Stimulated activated CD4-positive, alpha-beta T cell treated with anti-CD3 and anti-CD28 coated beads, Interleukin-12 subunit alpha, Interleukin-12 subunit beta, amount 100 ng/mL, for 24 hours (primary cell): ENCODE measurements at regions not wholly inside any gene's neighbourhood (a gene's known extent, or its start where the extent isn't known, plus 50 kb on each side); places are given as distances from the start of the nearest gene placed in this dataset.

ENCODE experiments used
- DNase-seq, 2 experiments: peaks; one replicate each; pipeline ENCODE4 v3.0.0-alpha.2; 2020; ENCODE audit warnings: low read depth in 2 of 2

DNA sequence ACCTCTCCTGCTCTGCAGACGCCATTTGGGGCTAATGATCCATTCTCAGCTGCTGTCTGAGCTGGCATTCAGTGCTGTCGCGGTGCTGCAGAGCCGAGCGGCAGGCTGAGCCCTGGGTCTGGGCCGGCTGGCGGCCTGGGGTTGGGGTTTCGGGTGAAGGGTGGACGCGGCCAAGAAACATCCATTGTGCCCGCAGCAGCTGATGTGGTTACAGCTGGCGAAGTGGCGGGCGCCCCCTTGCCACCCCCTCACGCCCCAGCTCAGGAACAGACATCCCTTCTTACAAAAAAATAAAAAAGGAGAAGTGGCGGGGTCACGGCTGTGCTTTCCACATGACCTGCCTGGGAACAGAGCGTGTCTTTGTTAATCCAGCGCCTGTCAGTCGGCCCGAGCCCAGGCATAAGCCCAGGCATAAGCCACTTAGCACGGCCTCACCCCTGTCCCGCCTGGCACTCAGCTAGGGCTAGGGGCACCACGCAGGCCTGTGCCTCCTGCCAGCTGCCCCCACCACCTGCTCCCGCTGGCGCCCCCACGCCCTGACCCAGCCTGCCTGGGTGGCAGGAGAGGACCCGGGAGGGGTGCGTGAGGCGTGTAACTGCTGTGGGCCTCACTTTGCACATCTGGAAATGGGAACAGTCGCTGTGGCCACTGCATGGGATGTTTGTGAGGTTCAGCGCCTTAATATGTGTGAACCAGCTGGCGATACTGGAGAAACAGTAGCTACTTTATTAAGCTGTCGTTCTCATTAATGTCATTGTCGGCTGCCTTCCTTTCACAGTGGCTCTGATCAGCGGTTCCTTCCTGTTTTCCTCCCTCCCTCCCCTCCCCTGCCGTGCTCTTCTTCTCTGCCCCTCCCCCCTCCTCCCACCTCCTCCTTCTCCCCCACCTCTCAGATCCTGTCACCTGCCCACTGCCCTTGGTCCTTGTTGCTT, 197.7 kb upstream of the CIBAR2 start:
- no peak for DNase-seq

- no peak for DNase-seq
These were observed 198.8 kb upstream of the CIBAR2 start for GRCh38 chr16:85310868-85311585.

- no peak for DNase-seq
These were observed 199.5 kb upstream of the CIBAR2 start for GRCh38 chr16:85311741-85312140.

- DNase-seq: no peak
These were observed 199.9 kb upstream of the CIBAR2 start for GRCh38 chr16:85312174-85312573.

GRCh38 chr16:85312642-85313525, 200.6 kb upstream of the CIBAR2 start:
- no peak for DNase-seq

DNA sequence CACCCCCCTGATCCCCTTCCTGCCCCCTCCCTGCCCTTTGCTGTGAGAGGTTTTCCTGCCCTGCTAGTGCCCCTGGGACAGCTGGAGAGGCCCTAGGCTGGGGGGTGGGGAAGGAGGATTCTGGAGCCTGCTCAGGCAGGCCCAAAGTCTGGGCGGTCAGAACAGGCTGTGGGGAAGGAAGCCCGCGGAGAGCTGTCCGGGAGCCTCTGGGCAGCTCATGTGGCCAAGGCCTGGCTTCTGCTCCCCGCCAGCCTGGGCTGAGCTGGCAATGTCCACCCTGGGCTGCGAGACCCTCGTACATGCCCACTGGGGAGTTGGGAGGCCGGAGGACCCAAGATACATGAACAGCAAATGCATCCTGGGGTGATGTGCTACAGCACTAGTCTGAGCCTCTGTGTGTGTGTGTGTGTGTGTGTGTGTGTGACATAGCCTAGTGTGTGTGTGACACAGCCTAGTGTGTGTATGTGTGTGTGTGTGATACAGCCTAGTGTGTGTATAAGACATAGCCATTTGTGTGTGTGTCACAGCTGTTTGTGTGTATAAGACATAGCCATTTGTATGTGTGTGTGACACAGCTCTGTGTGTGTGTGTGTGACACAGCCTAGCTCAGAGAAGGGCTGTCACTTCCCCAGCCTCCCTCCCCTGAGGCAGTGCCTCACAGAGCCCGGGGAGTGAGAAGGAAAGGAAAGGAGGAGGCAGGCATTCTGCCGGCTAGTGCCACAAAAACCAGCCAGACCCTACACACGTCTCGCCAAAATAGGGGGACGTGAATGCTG, 201.4 kb upstream of the CIBAR2 start:
- DNase-seq: no peak

DNA sequence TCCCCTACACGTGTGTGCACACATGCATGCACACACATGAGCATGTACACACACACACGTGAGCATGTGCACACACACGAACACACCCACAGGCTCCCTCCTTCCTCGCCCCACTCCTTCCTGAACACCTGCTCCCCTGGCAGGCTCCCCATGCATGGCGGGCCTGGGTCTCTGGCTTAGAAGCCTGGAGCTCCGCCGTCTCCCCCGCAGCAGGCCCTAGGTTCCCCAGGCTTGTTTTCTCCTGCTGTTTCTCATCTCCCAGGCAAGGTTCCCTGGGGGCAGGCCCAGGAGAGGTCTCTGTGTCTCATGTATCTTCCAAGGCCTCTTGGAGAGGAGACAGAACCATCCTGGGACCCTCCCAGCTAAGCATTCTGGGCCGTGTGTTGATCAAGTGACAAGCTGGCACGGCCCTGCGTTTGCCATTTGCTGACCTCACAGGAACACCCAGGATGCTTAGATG, 202.3 kb upstream of the CIBAR2 start:
- no peak for DNase-seq

- no peak for DNase-seq
These were observed 203.6 kb upstream of the CIBAR2 start for GRCh38 chr16:85315866-85316265.

GRCh38 chr16:85316321-85316919, 204.1 kb upstream of the CIBAR2 start:
- DNase-seq: peak in 1 of 2 experiments; percentile 49

DNA sequence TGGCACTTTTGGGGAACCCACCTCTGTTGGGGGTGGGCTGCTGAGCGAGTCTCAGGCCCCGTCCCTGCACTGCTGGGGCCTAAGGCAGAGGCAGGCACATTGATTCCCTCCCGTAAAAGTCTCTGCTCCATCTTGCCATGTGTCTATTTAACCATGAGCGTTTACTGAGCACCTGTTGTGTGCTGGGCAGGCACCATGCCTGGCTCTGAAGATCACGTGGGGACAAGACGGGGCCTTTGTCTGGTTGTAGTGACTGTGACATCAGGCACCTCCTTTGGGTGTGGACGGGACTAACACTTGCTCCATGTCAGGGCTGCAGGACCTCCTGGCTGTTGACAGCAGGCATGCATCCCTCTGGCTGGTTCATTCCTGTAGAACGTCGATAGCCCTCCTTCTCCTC, 204.7 kb upstream of the CIBAR2 start:
- DNase-seq: no peak

DNA sequence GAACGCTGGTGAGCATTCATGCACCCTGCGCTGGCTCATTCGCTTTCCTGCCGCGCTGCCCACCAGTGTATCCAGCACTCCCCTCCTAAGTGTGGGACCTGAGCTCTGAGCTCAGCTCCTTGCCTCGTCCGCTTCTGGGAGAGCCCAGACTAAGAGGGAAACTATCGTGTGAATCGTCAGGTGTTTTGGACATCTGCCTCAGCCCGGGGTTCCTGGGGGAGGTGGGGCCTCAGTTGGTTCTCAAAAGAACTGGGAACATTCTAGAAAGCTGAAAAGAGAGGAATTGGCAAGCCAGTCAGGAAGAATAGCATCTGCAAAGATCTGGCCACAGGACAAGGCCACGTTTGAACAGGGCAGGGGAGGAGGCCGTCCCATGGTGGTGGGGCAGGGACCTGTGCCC, 205.4 kb upstream of the CIBAR2 start:
- DNase-seq: no peak

DNA sequence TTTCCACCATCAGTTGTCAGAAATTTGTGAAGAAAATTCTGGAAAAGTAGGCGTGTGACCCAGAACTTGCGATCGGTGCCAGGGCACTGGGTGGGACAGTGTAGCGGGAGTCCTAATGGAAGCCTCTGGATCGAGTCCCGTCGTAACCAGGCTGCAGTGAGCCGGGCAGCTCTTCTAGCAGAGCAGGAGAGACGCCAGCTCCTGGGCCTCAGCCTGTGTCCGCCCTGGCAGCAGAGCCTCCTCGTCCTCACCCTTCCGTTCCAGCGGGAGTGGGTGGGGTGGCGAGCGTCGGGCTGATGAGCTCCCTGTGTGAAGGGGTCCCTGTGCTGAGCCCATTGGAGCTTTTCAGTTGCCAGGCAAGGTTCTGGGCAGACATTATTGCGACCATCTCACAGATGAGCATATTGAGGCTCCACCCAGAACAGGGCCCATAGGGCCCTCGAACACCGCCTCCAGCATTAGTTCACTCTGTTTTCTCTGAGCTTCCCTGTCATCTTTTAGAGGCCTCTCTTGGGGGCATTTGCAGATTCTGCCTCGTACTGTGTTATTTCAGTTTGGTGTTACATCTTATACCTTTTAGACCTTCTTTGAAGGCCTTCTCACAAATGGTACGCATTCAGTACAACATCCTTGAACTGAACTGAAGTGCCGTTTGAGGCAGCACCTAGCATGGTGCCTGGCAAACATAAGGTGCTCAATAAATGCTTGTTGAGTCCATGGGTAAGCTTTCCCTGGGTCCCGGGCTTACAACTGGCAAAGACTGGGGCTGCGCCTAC, 207.1 kb upstream of the CIBAR2 start:
- no peak for DNase-seq

- no peak for DNase-seq
These were observed 207.7 kb upstream of the CIBAR2 start for GRCh38 chr16:85319984-85320440.

DNA sequence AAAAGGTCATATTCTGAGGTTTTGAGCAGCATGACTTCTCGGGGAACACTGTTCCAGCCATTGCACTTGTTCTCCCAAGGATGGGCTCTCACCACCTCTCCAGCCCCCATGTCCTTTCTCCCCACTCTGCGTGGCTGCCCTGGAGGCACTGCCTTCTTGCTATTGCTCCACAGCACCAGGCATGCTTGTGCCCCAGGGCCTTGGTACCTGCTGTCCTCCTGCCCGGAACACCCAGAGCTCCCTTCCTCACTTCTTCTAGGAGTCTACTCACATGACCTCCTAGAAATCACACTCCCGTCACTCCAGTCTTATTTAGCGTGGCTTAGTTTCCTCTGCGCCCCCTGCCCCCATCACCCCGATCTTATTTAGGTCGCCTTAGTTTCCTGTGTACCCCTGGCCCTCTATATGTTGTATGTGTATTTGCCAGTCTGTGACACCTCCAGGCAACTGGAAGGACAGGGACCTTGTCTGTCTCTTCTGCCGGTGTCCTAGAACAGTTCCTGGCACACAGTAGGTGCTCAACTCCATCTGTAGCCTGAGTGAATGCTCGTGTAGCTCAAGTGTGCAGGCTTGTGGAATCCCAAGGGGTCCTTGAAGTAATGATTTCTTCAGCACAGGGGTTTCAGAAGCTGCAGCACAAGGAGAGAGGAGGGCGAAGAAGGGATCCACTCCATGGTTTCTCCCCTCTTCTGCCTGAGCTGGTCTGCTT, 208.6 kb upstream of the CIBAR2 start:
- no peak for DNase-seq

DNA sequence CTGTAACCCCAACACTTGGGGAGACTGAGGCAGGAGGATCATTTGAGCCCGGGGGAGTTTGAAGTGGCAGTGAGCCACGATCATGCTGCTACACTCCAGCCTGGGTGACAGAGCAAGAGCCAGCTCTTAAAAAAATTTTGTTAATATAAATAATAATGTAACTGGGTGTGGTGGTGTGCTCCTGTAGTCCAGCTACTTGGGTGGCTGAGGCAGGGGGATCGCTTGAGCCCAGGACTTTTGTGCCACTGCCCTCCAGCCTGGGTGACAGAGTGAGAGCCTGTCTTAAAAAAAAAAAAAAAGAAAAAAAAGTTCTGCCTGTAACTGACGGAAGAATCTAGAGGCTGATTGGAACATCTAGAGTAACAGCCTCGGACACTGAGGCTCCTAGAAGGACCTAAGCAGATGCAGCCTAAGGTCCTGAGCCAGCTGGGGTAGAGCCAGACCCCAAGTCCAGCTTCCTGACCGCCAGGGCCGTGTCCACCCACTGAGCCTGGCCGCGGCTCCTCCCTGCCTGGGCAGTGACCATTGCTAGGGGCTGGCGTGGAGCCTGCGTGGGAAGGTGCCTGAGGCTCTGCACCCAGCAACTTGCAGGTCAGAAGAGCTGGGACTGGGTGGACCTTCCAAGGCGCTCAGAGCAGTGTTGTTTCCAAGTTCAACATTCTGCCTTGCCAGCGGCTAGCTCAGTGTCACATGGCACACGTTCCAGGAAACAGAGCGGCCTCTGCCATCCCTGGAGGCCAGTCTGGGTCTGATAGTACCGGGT, 209.4 kb upstream of the CIBAR2 start:
- no peak for DNase-seq

DNA sequence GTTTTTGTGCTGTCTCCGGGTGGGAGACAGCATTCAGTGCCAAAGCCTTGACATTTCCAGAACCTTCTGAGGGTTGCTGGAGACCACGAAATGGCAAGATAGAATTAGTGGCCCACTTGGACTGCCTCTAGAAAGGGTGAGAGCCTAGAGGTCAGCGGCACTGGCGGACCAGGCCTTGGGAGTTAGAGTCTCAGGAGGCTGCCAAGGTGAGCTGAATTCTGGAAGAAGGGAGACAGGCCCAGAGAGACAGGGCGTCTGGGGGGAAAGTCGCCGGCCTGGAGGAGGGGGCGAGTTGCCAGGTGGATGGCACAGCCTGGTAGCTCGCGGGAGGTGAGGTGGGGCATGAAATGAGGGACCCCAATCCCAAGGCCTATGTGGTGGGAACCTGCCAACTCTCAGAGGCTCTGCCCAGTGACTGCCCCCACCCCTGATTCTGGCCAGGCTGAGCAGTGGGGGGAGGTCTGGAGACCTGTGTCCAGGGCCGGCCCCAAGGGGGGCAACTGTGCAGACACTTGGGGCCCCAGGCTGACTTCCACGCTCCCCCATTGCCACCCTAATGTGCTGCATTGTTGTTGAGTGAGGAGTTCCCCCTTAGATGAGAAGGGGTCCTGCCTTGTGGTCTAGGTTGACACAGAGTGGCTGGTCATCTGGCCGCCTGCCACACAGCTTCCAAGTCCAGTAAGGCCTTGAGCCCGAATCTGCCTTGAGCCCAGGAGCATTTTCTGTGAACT, 211.1 kb upstream of the CIBAR2 start:
- DNase-seq: no peak

- no peak for DNase-seq
These were observed 211.6 kb upstream of the CIBAR2 start for GRCh38 chr16:85323961-85324253.

GRCh38 chr16:85324488-85324887, 212.2 kb upstream of the CIBAR2 start:
- no peak for DNase-seq
